GM23338 (cell line): ENCODE measurements at regions not wholly inside any gene's neighbourhood (a gene's known extent, or its start where the extent isn't known, plus 50 kb on each side); places are given as distances from the start of the nearest gene placed in this dataset.

Experiments used
- ATAC-seq: fragments of 200-7000 bp; cut with Tn5 transposase; 3 replicates; pipeline ENCODE4 v1.9.1; 2020
- DNase-seq: peaks from one replicate; pipeline ENCODE4 v3.0.0-alpha.2; 2015; ENCODE audit warnings: low spot score
- H2AFZ ChIP-seq: fragments of 200-600 bp; sonication (generic); 2 replicates; pipeline ENCODE4 v1.8.0; 2016; ENCODE audit warnings: antibody characterized with exemption, mild to moderate bottlenecking, moderate library complexity
- H3F3A ChIP-seq: fragments of 200-600 bp; sonication (generic); replicated peaks from 2 replicates; pipeline ENCODE4 v1.8.0; 2017; ENCODE audit warnings: antibody characterized with exemption, mixed run types, low read depth
- H3K27ac ChIP-seq: fragments of 200-600 bp; sonication (generic); 2 replicates; pipeline ENCODE4 v1.6.1; 2016; ENCODE audit warnings: low read depth
- H3K27me3 ChIP-seq: fragments of 200-600 bp; sonication (generic); 2 replicates; pipeline ENCODE4 v1.8.0; 2016; ENCODE audit warnings: mild to moderate bottlenecking, mixed run types, moderate library complexity; ENCODE audit not compliant: insufficient read depth
- H3K36me3 ChIP-seq: fragments of 200-600 bp; sonication (generic); 2 replicates; pipeline ENCODE4 v1.8.0; 2016; ENCODE audit warnings: mild to moderate bottlenecking; ENCODE audit not compliant: insufficient read depth
- H3K4me1 ChIP-seq: fragments of 200-600 bp; sonication (generic); 2 replicates; pipeline ENCODE4 v1.8.0; 2016; ENCODE audit warnings: mild to moderate bottlenecking, moderate library complexity; ENCODE audit not compliant: insufficient read depth
- H3K4me2 ChIP-seq: fragments of 200-600 bp; sonication (generic); 2 replicates; pipeline ENCODE4 v1.7.1; 2017; ENCODE audit warnings: mixed run types
- H3K4me3 ChIP-seq: fragments of 200-600 bp; sonication (generic); 2 replicates; pipeline ENCODE4 v1.6.1; 2016; ENCODE audit warnings: mixed run types
- H3K79me2 ChIP-seq: fragments of 200-600 bp; sonication (generic); replicated peaks from 2 replicates; pipeline ENCODE4 v1.8.0; 2017; ENCODE audit warnings: mild to moderate bottlenecking; ENCODE audit not compliant: insufficient read depth
- H3K9me2 ChIP-seq: fragments of 200-600 bp; sonication (generic); 2 replicates; pipeline ENCODE4 v1.8.0; 2017; ENCODE audit not compliant: insufficient read depth
- H4K20me1 ChIP-seq: fragments of 200-600 bp; sonication (generic); replicated peaks from 2 replicates; pipeline ENCODE4 v1.8.0; 2017; ENCODE audit warnings: mild to moderate bottlenecking; ENCODE audit not compliant: insufficient read depth
- H3K27ac Mint-ChIP-seq: 2 replicates; pipeline ENCODE4 v1.8.0; 2020; ENCODE audit warnings: inconsistent platforms, mild to moderate bottlenecking, moderate library complexity, mixed read lengths
- H3K27me3 Mint-ChIP-seq: 3 replicates; pipeline ENCODE4 v1.8.0; 2022; ENCODE audit warnings: low read depth, mild to moderate bottlenecking, moderate library complexity, mixed read lengths, inconsistent platforms; ENCODE audit not compliant: insufficient read depth, poor library complexity
- H3K36me3 Mint-ChIP-seq: 3 replicates; pipeline ENCODE4 v1.8.0; 2021; ENCODE audit warnings: low read depth, mild to moderate bottlenecking, inconsistent platforms, moderate library complexity, mixed read lengths
- H3K4me1 Mint-ChIP-seq: 3 replicates; pipeline ENCODE4 v1.8.0; 2020; ENCODE audit warnings: mild to moderate bottlenecking, inconsistent platforms, mixed read lengths
- H3K4me3 Mint-ChIP-seq: 3 replicates; pipeline ENCODE4 v1.8.0; 2021; ENCODE audit warnings: moderate library complexity, mild to moderate bottlenecking, inconsistent platforms, mixed read lengths
- H3K9me3 Mint-ChIP-seq: 3 replicates; pipeline ENCODE4 v1.8.0; 2020; ENCODE audit warnings: moderate library complexity, mild to moderate bottlenecking, inconsistent platforms, mixed read lengths
- CREB1 ChIP-seq: fragments of 250-450 bp; sonication (Bioruptor Pico); IDR thresholded peaks from 2 replicates; pipeline ENCODE4 v1.5.0; 2020; ENCODE audit warnings: low read depth, mild to moderate bottlenecking, moderate library complexity
- CTCF ChIP-seq, 2 experiments: fragments of 200-600 bp in 1 of 2; sonication (generic) in 1 of 2; conservative IDR thresholded peaks; 2 replicates each; pipeline versions ENCODE4 v1.5.1 to v1.6.1; 2016 to 2017; ENCODE audit warnings: antibody characterized with exemption in 2 of 2, low read depth in 2 of 2, mild to moderate bottlenecking in 2 of 2, moderate library complexity in 1 of 2
- ETS1 ChIP-seq: IDR thresholded peaks from 2 replicates; pipeline ENCODE4 v1.6.1; 2016; ENCODE audit warnings: antibody characterized with exemption
- EZH2 ChIP-seq: fragments of 200-600 bp; sonication (generic); IDR thresholded peaks from one replicate; pipeline ENCODE4 v1.8.0; 2017; ENCODE audit warnings: antibody characterized with exemption, mild to moderate bottlenecking, low read depth; ENCODE audit not compliant: unreplicated experiment
- EZH2phosphoT487 ChIP-seq: fragments of 200-600 bp; sonication (generic); IDR thresholded peaks from one replicate; pipeline ENCODE4 v1.8.1; 2018; ENCODE audit warnings: antibody characterized with exemption; ENCODE audit not compliant: unreplicated experiment
- JUNB ChIP-seq: IDR thresholded peaks from one replicate; pipeline ENCODE4 v1.6.1; 2016; ENCODE audit warnings: antibody characterized with exemption; ENCODE audit not compliant: unreplicated experiment
- NANOG ChIP-seq: IDR thresholded peaks from 2 replicates; pipeline ENCODE4 v1.6.1; 2016; ENCODE audit warnings: antibody characterized with exemption, borderline replicate concordance
- POLR2AphosphoS5 ChIP-seq: IDR thresholded peaks from 2 replicates; pipeline ENCODE4 v1.6.1; 2016; ENCODE audit warnings: antibody characterized with exemption, low read depth
- REST ChIP-seq: IDR thresholded peaks from one replicate; pipeline ENCODE4 v1.6.1; 2018; ENCODE audit warnings: antibody characterized with exemption; ENCODE audit not compliant: unreplicated experiment
- STAT1 ChIP-seq: IDR thresholded peaks from one replicate; pipeline ENCODE4 v1.6.1; 2016; ENCODE audit warnings: antibody characterized with exemption; ENCODE audit not compliant: unreplicated experiment
- ZNF114 ChIP-seq: fragments of 250-450 bp; sonication (Bioruptor Pico); IDR thresholded peaks from 2 replicates; pipeline ENCODE4 v1.5.0; 2020; ENCODE audit warnings: mild to moderate bottlenecking, moderate library complexity
- ZNF331 ChIP-seq: fragments of 250-450 bp; sonication (Bioruptor Pico); IDR thresholded peaks from 2 replicates; pipeline ENCODE4 v1.5.0; 2020; ENCODE audit warnings: low read depth, mild to moderate bottlenecking, moderate library complexity
- ZNF462 ChIP-seq: fragments of 250-450 bp; sonication (Bioruptor Pico); IDR thresholded peaks from 2 replicates; pipeline ENCODE4 v1.5.0; 2020; ENCODE audit warnings: mild to moderate bottlenecking, moderate library complexity

GRCh38 chr2:192394605-192395004, 199.9 kb upstream of the TMEFF2 start:
- no peaks in the 10 kb centered on the region for H3K4me1 Mint-ChIP-seq
- Histone ChIP-seq H4K20me1 (no peaks in the 10 kb centered on the region), H2AFZ (no peak overlapping the region), H3K27me3 (no peaks in the 10 kb centered on the region), H3K9me2 (no peaks in the 10 kb centered on the region), H3K4me2 (no peak overlapping the region), H3K4me1 (no peaks in the 10 kb centered on the region), H3K4me3 (no peak overlapping the region), H3K79me2 (no peaks in the 10 kb centered on the region), H3F3A (no peaks in the 10 kb centered on the region), H3K27ac (no peak overlapping the region), H3K36me3 (no peaks in the 10 kb centered on the region)
- ATAC-seq: no peak
- no peaks in the 10 kb centered on the region for H3K36me3 Mint-ChIP-seq
- H3K9me3 Mint-ChIP-seq: no peaks in the 10 kb centered on the region
- DNase-seq: no peak
- H3K27me3 Mint-ChIP-seq: no peaks in the 10 kb centered on the region
- H3K27ac Mint-ChIP-seq: no peak overlapping the region
- no peak overlapping the region for H3K4me3 Mint-ChIP-seq
- no peak for TF ChIP-seq EZH2
- TF ChIP-seq JUNB: no peak
- no peak for TF ChIP-seq ZNF331 (CRISPR knock-in tag)
- TF ChIP-seq ZNF462 (CRISPR knock-in tag): no peak
- no peak for TF ChIP-seq REST
- no peak for TF ChIP-seq EZH2phosphoT487
- TF ChIP-seq ETS1: no peak
- TF ChIP-seq NANOG: no peak
- no peak for TF ChIP-seq CTCF (conservative IDR thresholded peaks at IDR 0.05; ENCODE audit: low read depth in 2 of 2)
- TF ChIP-seq POLR2AphosphoS5: no peak
- TF ChIP-seq STAT1: no peak
- no peak for TF ChIP-seq CREB1 (CRISPR knock-in tag)
- no peak for TF ChIP-seq ZNF114 (CRISPR knock-in tag)
